Muscle layer of duodenum (tissue), 2 donors: ENCODE measurements at regions not wholly inside any gene's neighbourhood (a gene's known extent, or its start where the extent isn't known, plus 50 kb on each side); places are given as distances from the start of the nearest gene placed in this dataset.
"Not testable (repeated sequence)": the region's sequence is repeated elsewhere in the genome, so short reads cannot be mapped to it uniquely, and the experiment has no call there.

Experiments
- H3K27ac ChIP-seq: one replicate; pipeline ENCODE4 v1.7.0; 2013; ENCODE audit warnings: mild to moderate bottlenecking, low read length
- H3K27me3 ChIP-seq: one replicate; pipeline ENCODE4 v1.7.0; 2013; ENCODE audit warnings: low read depth, mild to moderate bottlenecking, control low read depth, low read length
- H3K36me3 ChIP-seq, 2 donors: one replicate each; pipeline ENCODE4 v1.7.0; 2013; ENCODE audit warnings: low read length in 2 of 2, control low read depth in 1 of 2, mild to moderate bottlenecking in 1 of 2; ENCODE audit not compliant: insufficient read depth in 2 of 2, control insufficient read depth in 1 of 2
- H3K4me1 ChIP-seq, 2 donors: one replicate each; pipeline ENCODE4 v1.7.0; 2013; ENCODE audit warnings: low read length in 2 of 2, mild to moderate bottlenecking in 2 of 2, control low read depth in 1 of 2, moderate library complexity in 1 of 2; ENCODE audit not compliant: insufficient read depth in 2 of 2, control insufficient read depth in 1 of 2
- H3K4me3 ChIP-seq, 2 donors: one replicate each; pipeline ENCODE4 v1.7.0; 2013; ENCODE audit warnings: low read length in 2 of 2, low read depth in 1 of 2, mild to moderate bottlenecking in 1 of 2
- H3K9me3 ChIP-seq, 2 donors: one replicate each; pipeline ENCODE4 v1.7.0; 2013; ENCODE audit warnings: low read length in 2 of 2, control low read depth in 1 of 2, mild to moderate bottlenecking in 1 of 2; ENCODE audit not compliant: control insufficient read depth in 1 of 2
- donor health status: healthy.

- no peaks in the 10 kb centered on the region for H3K27me3 ChIP-seq
- no peaks in the 10 kb centered on the region for H3K36me3 ChIP-seq
- H3K9me3 ChIP-seq: no peaks in the 10 kb centered on the region
- no peaks in the 10 kb centered on the region for H3K4me1 ChIP-seq
- no peak overlapping the region for H3K27ac ChIP-seq
- no peak overlapping the region for H3K4me3 ChIP-seq
These were observed 633.7 kb downstream of the MECOM start for GRCh38 chr3:169029674-169030285.

DNA sequence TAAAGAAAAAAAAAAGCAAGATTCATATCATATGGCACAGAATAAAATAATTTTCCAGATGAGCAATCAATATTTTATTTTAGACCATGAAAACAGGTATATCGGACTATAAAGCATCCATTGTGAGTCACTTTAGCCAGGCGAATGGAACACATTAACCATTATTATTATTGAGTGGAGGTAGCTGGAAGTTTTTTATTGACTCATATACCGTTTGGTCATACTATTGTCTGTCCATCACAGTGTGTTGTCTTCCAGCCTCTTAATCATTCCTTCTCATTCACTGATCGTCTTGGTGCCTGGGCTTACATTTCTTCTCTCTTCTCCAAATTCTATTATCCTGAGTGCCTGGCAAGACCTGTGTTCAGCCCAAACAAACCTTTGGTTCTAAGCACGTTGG lies 634.8 kb downstream of the MECOM start:
- Histone ChIP-seq H3K27me3 (no peaks in the 10 kb centered on the region), H3K9me3 (no peaks in the 10 kb centered on the region), H3K27ac (no peak overlapping the region), H3K4me1 (no peaks in the 10 kb centered on the region), H3K4me3 (no peak overlapping the region), H3K36me3 (no peaks in the 10 kb centered on the region)

DNA sequence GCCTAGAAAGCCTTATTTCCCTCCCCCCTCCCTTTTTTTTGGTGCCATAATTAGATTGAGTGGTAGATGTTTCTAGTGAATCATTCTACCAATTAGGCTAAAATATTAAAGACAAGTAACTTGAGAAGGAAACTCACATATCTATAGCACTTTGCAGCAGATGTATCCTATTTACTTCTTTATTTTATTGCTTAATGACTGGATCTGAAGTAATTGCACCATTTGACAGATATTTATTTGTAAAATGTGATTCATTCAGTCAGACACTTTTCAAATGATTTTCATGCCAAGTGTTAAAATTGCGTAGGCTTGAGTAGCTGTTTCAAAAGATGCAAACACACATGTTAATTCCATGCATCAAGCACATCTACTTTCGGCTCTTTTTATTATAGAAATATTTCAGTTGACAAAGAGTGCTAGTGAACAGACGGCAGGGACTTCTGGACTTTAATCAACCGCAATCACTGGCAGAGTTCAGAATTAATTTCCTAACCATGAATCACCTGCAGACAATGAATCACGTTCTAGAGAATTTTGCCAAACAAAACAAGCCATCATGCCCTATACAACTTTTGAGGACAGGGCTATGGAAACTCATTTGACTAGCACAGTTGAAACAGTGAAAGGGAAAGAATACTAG lies 636.8 kb downstream of the MECOM start:
- Histone ChIP-seq H3K4me3 (no peak overlapping the region), H3K27me3 (no peaks in the 10 kb centered on the region), H3K9me3 (no peaks in the 10 kb centered on the region), H3K36me3 (no peaks in the 10 kb centered on the region), H3K4me1 (no peaks in the 10 kb centered on the region), H3K27ac (no peak overlapping the region)

DNA sequence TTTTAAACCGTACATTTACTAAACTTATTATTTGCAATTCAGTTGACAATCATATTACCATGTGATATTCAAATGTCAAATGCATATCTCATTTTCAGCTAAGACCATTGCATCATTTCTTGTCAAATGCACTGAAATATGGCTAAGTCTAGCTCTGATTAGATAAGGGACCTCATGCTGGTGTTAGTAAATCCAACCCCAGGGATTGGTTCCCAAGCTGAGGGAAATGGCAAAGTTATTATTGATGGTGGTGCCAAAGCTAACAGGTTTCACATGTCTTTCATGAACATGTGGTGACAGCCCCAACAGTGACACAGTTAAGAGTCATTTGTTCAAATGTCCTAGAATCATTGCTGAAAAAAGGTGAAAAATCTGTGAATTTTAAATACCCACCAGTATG lies 641.1 kb downstream of the MECOM start:
- Histone ChIP-seq H3K36me3 (no peaks in the 10 kb centered on the region), H3K4me1 (no peaks in the 10 kb centered on the region), H3K9me3 (no peaks in the 10 kb centered on the region), H3K27ac (no peak overlapping the region), H3K4me3 (no peak overlapping the region), H3K27me3 (no peaks in the 10 kb centered on the region)

GRCh38 chr3:169020371-169020770 lies 643.1 kb downstream of the MECOM start:
- no peak overlapping the region for H3K4me3 ChIP-seq
- H3K27me3 ChIP-seq: no peaks in the 10 kb centered on the region
- no peaks in the 10 kb centered on the region for H3K36me3 ChIP-seq
- H3K9me3 ChIP-seq: no peaks in the 10 kb centered on the region
- no peaks in the 10 kb centered on the region for H3K4me1 ChIP-seq
- no peak overlapping the region for H3K27ac ChIP-seq

DNA sequence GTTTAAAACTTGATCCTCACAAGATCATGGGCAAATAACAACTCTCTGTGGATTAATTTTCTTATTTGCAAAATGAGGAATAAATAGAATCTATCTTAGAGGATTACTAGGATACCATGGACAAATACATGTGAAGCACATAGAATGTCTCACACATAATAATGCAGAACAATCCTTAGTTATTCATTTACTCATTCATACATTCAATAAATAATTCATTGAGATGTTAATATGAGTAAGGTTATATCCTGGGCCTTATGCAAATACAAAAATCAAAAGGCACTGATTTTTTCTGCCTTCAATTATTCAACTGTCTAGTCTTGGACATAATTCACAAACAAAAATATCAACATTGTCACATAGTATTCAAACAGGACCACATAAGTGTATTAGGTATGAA lies 654.1 kb downstream of the MECOM start:
- Histone ChIP-seq H3K4me1 (no peaks in the 10 kb centered on the region), H3K9me3 (no peaks in the 10 kb centered on the region), H3K36me3 (no peaks in the 10 kb centered on the region), H3K4me3 (no peak overlapping the region), H3K27me3 (no peaks in the 10 kb centered on the region), H3K27ac (no peak overlapping the region)

DNA sequence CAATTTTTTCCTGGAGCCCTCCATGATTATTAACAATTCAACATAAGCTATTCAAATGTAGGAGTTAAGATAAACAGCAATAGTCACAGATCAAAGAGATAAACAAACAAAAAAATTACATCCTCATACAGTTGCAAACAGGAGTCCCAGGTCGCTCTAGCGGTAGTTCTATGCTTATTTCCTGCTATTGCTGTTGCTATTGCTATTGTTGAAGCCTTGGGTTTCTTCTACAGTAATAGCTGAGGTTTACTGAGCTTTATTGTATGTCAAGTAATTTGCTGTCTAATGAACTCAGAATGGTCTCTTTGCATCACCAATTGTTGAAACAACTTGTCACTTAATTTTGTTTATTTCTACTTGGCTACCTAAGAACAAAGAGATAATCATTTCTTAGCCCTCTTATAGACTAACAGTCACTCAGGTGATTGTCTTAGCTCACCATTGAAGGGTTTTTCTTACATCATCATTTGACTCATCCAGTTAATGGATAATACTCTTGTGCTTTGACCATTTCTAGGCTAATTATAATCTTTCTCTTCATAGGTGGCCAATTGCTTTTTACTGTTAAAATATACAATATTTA lies 654.6 kb downstream of the MECOM start:
- Histone ChIP-seq H3K4me3 (no peak overlapping the region), H3K36me3 (no peaks in the 10 kb centered on the region), H3K27ac (no peak overlapping the region), H3K4me1 (no peaks in the 10 kb centered on the region), H3K9me3 (no peaks in the 10 kb centered on the region), H3K27me3 (no peaks in the 10 kb centered on the region)

DNA sequence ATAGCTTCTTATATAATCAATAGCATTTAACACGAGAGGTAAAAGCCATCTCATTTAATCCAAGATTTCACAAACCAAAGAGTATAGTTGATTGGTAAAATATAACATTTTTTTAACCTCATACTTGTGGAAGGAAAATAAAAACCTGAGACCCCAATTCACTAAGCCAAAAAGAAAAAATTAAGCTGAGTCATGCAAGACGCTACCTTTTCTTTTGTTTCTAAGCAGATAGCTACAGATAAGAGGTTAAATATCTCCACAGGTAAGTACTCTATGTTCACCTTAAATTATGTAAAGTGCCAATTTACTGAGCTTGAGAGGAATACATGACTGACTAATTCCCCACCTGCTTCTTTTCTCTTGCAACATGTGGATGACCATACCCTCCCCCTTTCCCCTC lies 656.4 kb downstream of the MECOM start:
- H3K4me1 ChIP-seq: no peaks in the 10 kb centered on the region
- H3K4me3 ChIP-seq: no peak overlapping the region
- no peaks in the 10 kb centered on the region for H3K9me3 ChIP-seq
- no peaks in the 10 kb centered on the region for H3K36me3 ChIP-seq
- H3K27ac ChIP-seq: no peak overlapping the region
- no peaks in the 10 kb centered on the region for H3K27me3 ChIP-seq

DNA sequence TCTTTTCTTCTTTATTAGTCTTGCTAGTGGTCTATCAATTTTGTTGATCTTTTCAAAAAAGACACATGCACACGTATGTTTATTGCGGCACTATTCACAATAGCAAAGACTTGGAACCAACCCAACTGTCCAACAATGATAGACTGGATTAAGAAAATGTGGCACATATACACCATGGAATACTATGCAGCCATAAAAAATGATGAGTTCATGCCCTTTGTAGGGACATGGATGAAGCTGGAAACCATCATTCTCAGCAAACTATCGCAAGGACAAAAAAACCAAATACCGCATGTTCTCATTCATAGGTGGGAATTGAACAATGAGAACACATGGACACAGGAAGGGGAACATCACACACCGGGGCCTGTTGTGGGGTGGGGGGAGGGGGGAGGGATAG lies 657.1 kb downstream of the MECOM start:
- H3K27me3 ChIP-seq, H3K27ac ChIP-seq, H3K4me3 ChIP-seq, H3K9me3 ChIP-seq, H3K36me3 ChIP-seq, H3K4me1 ChIP-seq: not testable (repeated sequence)

DNA sequence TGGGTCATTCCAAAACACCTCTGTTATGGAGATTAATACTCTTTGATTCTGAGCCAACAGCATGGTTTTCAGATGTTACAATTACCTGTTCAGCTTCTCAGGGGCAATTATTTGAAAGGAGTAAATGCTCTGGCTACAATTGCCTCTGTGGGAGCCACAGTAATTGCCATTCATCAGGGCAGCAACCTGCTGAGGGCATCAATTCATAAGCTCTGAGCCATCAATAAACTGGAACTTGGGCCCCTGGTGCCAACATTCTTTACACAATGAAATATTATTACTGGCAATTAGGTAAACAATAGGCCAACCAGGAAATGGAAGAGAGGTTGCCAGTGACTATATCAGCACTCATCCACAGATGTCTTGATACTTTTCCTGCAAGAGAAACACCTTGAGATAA lies 660.8 kb downstream of the MECOM start:
- no peak overlapping the region for H3K27ac ChIP-seq
- no peak overlapping the region for H3K4me3 ChIP-seq
- H3K27me3 ChIP-seq: no peaks in the 10 kb centered on the region
- no peaks in the 10 kb centered on the region for H3K4me1 ChIP-seq
- no peaks in the 10 kb centered on the region for H3K36me3 ChIP-seq
- no peaks in the 10 kb centered on the region for H3K9me3 ChIP-seq

DNA sequence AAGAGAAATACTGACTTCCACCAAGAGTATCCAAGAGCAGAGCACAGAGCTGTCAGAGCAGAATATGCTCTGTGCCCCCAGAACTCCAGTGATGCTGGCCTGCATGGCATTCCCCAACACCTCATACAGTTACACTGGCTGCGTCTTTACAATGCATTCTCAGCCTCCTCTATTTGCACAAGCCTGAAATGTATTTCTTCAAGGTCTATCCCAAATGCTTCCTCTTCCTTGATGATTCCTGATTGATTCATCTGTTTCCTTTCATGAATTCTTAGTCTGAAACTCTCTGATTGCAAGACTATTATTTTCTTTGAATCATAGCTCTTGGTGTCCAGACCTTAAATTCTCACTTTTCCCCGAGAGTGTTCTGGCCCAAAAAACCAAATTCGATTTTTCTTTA lies 664.7 kb downstream of the MECOM start:
- Histone ChIP-seq H3K27ac (no peak overlapping the region), H3K36me3 (no peaks in the 10 kb centered on the region), H3K4me3 (no peak overlapping the region), H3K27me3 (no peaks in the 10 kb centered on the region), H3K9me3 (no peaks in the 10 kb centered on the region), H3K4me1 (no peaks in the 10 kb centered on the region)

DNA sequence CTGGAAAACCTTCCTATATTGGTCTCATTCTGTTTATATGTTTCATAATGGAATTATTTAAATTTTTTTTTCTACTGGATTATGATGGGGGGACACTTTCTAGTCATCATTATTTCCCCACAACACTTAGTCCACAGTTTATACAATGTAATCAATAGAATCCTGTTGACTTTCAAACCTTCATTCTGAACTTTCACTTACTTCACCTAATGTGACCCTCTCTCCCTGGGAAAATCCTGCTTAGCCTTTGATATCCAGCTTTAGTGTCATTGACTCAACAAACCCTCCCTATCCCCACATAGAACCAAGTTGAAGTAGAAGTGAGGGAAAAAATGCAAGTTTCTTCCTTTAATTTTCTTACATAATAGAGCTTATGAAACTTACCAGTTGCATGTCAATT lies 666.0 kb downstream of the MECOM start:
- no peaks in the 10 kb centered on the region for H3K9me3 ChIP-seq
- no peaks in the 10 kb centered on the region for H3K4me1 ChIP-seq
- no peaks in the 10 kb centered on the region for H3K27me3 ChIP-seq
- H3K4me3 ChIP-seq: no peak overlapping the region
- no peak overlapping the region for H3K27ac ChIP-seq
- no peaks in the 10 kb centered on the region for H3K36me3 ChIP-seq
